RWPE1 (cell line): ENCODE measurements at regions not wholly inside any gene's neighbourhood (a gene's known extent, or its start where the extent isn't known, plus 50 kb on each side); places are given as distances from the start of the nearest gene placed in this dataset.

Experiments
- CTCF ChIA-PET: fragments of 350-600 bp; sonication (Branson Sonifier 250); formaldehyde crosslinking; extraction: SDS; loops from one replicate; lab custom pipeline; 2021; lab: Yijun Ruan, JAX
- POLR2A ChIA-PET: fragments of 400-600 bp; formaldehyde crosslinking; extraction: SDS; loops from one replicate; lab custom pipeline; 2020; ENCODE audit warnings: antibody characterized with exemption; ENCODE audit not compliant: low non-redundant PET; lab: Yijun Ruan, JAX
- DNase-seq: peaks from one replicate; pipeline ENCODE4 v3.0.0; 2012; ENCODE audit warnings: low spot score
- H3K27ac ChIP-seq: fragments of 450-650 bp; 2 replicates; pipeline ENCODE4 v1.5.1; 2017
- TF ChIP-seq, protein P1 (sequence below): fragments of 450-650 bp; conservative IDR thresholded peaks from 2 replicates; pipeline ENCODE4 v1.5.1; 2017; ENCODE audit warnings: low read depth, mild to moderate bottlenecking

DNA sequence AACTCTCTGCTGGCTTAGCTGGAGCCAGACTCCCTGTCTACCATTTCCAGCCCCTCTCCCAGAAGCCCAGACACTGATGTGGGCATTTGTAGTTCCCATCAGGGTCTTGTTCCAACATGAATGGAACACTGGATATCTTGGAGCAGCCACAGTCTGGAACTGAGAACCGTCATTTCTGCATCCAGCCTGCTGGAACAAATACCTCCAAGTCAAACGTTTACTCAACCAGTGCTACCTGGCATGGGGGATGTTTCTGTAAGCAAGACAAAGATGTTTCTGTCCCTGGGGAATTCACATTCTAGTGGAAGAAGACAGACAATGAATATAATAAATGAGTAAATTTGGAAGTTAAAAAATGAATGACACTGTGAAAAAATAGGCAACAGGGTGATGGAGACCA is 70.8 kb upstream of the ZNF438 start:
- POLR2A ChIA-PET, result no interaction called here
- H3K27ac ChIP-seq, result no peak overlapping the region
- CTCF ChIA-PET, result no interaction called here
- TF ChIP-seq, protein P1, sequence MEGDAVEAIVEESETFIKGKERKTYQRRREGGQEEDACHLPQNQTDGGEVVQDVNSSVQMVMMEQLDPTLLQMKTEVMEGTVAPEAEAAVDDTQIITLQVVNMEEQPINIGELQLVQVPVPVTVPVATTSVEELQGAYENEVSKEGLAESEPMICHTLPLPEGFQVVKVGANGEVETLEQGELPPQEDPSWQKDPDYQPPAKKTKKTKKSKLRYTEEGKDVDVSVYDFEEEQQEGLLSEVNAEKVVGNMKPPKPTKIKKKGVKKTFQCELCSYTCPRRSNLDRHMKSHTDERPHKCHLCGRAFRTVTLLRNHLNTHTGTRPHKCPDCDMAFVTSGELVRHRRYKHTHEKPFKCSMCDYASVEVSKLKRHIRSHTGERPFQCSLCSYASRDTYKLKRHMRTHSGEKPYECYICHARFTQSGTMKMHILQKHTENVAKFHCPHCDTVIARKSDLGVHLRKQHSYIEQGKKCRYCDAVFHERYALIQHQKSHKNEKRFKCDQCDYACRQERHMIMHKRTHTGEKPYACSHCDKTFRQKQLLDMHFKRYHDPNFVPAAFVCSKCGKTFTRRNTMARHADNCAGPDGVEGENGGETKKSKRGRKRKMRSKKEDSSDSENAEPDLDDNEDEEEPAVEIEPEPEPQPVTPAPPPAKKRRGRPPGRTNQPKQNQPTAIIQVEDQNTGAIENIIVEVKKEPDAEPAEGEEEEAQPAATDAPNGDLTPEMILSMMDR, result no peak
- DNase-seq, result no peak

DNA sequence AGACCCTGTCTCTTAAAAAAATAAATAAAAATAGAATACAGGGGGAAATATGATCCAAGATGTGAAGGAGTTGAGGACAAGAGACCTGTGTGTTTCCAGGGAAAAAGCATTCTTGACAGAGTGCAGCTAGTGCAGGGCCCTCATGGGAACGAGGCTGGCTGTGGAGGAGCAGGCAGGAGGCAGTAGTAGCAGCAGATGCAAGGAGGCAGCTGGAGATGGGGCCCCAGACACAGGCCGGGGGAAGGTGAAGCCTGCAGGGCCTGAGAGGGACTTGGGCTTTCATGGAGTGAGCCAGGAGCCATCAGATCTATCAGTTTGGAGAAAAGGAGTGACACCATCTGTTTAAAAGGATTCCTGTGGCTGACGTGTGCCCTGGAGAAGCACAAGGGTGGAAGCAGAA is 71.4 kb upstream of the ZNF438 start:
- ChIA-PET POLR2A (no interaction called here), CTCF (interaction anchor here (0.6 kb wide), 1 partner anchor 389 kb away, joined by 5 read pairs; no protein-coding TSS in a partner anchor)
- TF ChIP-seq, protein P1, result no peak
- no peak for DNase-seq
- no peak overlapping the region for H3K27ac ChIP-seq

DNA sequence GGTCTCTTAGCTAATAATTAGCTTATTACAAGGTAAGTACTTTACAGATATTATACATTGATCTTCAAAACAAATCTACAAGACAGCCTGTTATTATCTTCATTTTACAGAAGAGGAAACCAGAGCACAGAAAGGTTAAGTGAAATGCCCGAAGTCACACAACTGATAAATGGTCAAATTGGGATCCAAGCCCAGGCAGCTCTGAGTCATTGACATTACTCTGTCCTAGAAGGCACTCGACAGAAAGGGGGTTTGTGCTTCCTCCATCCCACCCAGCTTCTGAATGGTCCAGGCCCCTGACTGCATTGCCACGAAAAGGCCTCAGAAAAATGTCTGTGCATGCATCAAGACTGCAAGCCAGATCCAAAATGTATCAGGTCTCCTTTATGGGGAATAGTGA is 81.3 kb upstream of the ZNF438 start:
- TF ChIP-seq, protein P1, result no peak
- ChIA-PET POLR2A (no interaction called here), CTCF (no interaction called here)
- DNase-seq, result no peak
- no peak overlapping the region for H3K27ac ChIP-seq

DNA sequence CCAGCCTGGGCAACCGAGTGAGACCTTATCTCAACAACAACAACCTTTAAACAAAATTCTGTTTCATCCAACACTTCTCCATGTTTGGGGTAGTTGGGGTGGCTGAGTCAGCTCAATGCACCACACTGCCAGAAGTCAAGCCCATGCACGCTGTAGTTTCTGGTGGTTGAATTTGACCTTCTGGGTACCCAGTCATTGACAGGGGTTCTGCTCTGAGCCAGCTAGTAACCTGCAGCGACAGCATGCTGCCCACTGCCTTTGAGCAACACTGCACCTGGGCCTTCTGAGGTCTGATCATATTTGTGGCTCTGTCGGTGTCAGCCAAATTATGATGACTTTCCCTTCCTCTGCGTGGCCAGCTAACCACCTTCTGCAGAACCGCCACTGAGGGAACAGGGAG is 84.6 kb upstream of the ZNF438 start:
- no peak for DNase-seq
- H3K27ac ChIP-seq, result no peak overlapping the region
- ChIA-PET POLR2A (no interaction called here), CTCF (interaction anchor here (0.5 kb wide), 1 partner anchor 218 kb away, joined by 3 read pairs; no protein-coding TSS in a partner anchor)
- TF ChIP-seq, protein P1, result no peak

DNA sequence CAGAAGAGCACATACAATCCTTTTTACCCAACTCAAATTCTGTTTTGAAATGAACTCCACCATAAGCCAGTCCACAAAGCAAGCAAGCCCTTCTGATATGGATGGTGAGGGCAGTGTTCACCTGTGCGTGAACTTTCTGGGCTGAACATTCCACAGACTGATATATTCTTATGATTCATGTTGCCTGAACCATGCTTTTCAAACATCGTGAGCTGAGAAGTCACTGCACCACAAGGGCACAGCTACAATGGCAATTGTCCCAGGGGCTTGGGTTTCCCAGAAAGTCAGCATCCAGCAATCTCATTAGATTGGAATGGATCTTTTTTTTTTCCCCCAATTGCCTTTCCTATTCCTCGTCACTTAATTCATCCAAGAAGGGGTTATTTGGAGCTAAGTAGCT is 86.9 kb upstream of the ZNF438 start:
- ChIA-PET CTCF (no interaction called here), POLR2A (no interaction called here)
- no peak for DNase-seq
- H3K27ac ChIP-seq, result no peak overlapping the region
- TF ChIP-seq, protein P1, result no peak

DNA sequence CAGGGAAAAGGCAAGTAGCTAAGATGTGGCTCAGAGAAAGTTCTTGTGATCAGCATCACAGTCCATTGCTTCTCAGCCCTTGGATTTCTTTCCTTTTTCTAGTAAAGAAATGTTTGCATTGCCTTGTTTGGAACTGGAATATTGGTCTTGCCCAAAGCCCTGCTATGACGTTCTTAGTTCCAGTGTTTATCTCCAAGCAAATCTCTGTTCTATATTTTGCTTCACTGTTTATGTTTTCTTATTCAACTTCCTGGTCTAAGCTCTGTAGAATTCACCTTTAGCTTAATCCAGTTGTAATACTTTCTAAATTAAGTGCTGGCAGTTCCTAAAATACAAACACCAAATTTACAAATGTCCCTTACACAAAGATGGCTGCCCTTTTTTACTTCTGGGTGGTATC is 88.7 kb upstream of the ZNF438 start:
- CTCF ChIA-PET, result no interaction called here
- POLR2A ChIA-PET, result no interaction called here
- DNase-seq, result no peak
- H3K27ac ChIP-seq, result no peak overlapping the region
- TF ChIP-seq, protein P1, result no peak
